Kidney (tissue), 13 donors: ENCODE measurements at regions not wholly inside any gene's neighbourhood (a gene's known extent, or its start where the extent isn't known, plus 50 kb on each side); places are given as distances from the start of the nearest gene placed in this dataset.

Experiments used
- DNase-seq, 5 donors: peaks; one replicate each; pipeline ENCODE4 v3.0.0-alpha.2; 2013 to 2020
- FAIRE-seq: peaks from 2 replicates; lab custom pipeline; 2012; peaks lifted over from hg19 to GRCh38; lab: Jason Lieb, UNC
- H3K27ac ChIP-seq, 2 donors: one replicate each; pipeline ENCODE4 v1.7.0; 2013; ENCODE audit warnings: low read depth in 2 of 2, low read length in 2 of 2, inconsistent platforms in 1 of 2
- H3K27me3 ChIP-seq: one replicate; pipeline ENCODE4 v1.7.1; 2013; ENCODE audit warnings: low read length, inconsistent platforms; ENCODE audit not compliant: control insufficient read depth, insufficient read depth
- H3K36me3 ChIP-seq, 3 donors: one replicate each; pipeline versions ENCODE4 v1.7.0 to v1.7.1; 2013; ENCODE audit warnings: low read length in 3 of 3, control low read depth in 1 of 3, inconsistent platforms in 1 of 3; ENCODE audit not compliant: insufficient read depth in 3 of 3, control insufficient read depth in 2 of 3
- H3K4me1 ChIP-seq, 3 donors: one replicate each; pipeline versions ENCODE4 v1.7.0 to v1.7.1; 2013; ENCODE audit warnings: low read length in 3 of 3, inconsistent platforms in 1 of 3, low read depth in 1 of 3; ENCODE audit not compliant: control insufficient read depth in 2 of 3, insufficient read depth in 2 of 3
- H3K4me3 ChIP-seq, 3 donors: one replicate each; pipeline versions ENCODE4 v1.7.0 to v1.8.1; 2013; ENCODE audit warnings: low read length in 3 of 3, control low read depth in 1 of 3, inconsistent platforms in 1 of 3
- H3K9ac ChIP-seq, 3 donors: one replicate each; pipeline versions ENCODE4 v1.7.0 to v1.7.1; 2013; ENCODE audit warnings: low read length in 3 of 3, control low read depth in 1 of 3, inconsistent platforms in 1 of 3
- H3K9me3 ChIP-seq, 3 donors: one replicate each; pipeline versions ENCODE4 v1.7.0 to v1.7.1; 2013; ENCODE audit warnings: low read length in 3 of 3, control low read depth in 1 of 3, inconsistent platforms in 1 of 3; ENCODE audit not compliant: control insufficient read depth in 2 of 3, insufficient read depth in 1 of 3
- CTCF ChIP-seq: IDR thresholded peaks from 3 replicates; pipeline ENCODE4 v1.5.1; 2012; ENCODE audit warnings: mild to moderate bottlenecking, moderate library complexity, borderline replicate concordance; ENCODE audit not compliant: insufficient read depth; ENCODE audit errors: extremely low read depth
- intact Hi-C: fragments of 100-400 bp; cut with DNase I; formaldehyde crosslinking; loops from one replicate; pipeline ENCODE4 v1.11.1; 2022
- donor health status: control.
- donor health status: control.
- donor health status: control.
- donor health status: control.
- donor health status: control.
- donor health status: DM: yes; HTN: yes; CAD: no.
- donor health status: Normal renal cell carcinoma (clear cell type).

- no peak for DNase-seq
- no peak for FAIRE-seq
These were observed 1468.1 kb downstream of the PCDH9 start for GRCh38 chr13:65762012-65762411.

GRCh38 chr13:65756071-65756671 lies 1474.0 kb downstream of the PCDH9 start:
- H3K4me1 ChIP-seq, result no peaks in the 10 kb centered on the region
- no peaks in the 10 kb centered on the region for H3K27me3 ChIP-seq
- peaks cover 0 to 6% (median 0%) of the 10 kb centered on the region in 3 donors for H3K9me3 ChIP-seq
- intact Hi-C loops, result no loop called here
- no peak for TF ChIP-seq CTCF
- no peak overlapping the region for H3K4me3 ChIP-seq
- DNase-seq (no peak), FAIRE-seq (no peak)
- no peak overlapping the region for H3K27ac ChIP-seq
- no peaks in the 10 kb centered on the region for H3K36me3 ChIP-seq
- no peak overlapping the region for H3K9ac ChIP-seq

More at GRCh38 chr13:65762012-65762411, 1468.1 kb downstream of the PCDH9 start:
- Histone ChIP-seq H3K36me3 (no peaks in the 10 kb centered on the region), H3K9ac (no peak overlapping the region), H3K9me3 (peaks cover 0 to 6% (median 0%) of the 10 kb centered on the region in 3 donors), H3K4me1 (no peaks in the 10 kb centered on the region), H3K4me3 (no peak overlapping the region), H3K27me3 (no peaks in the 10 kb centered on the region), H3K27ac (no peak overlapping the region)
- no peak for TF ChIP-seq CTCF
- intact Hi-C loops, result no loop called here

- DNase-seq (no peak), FAIRE-seq (no peak)
- Histone ChIP-seq H3K9me3 (no peaks in the 10 kb centered on the region), H3K36me3 (no peaks in the 10 kb centered on the region), H3K27ac (no peak overlapping the region), H3K9ac (no peak overlapping the region), H3K4me3 (no peak overlapping the region), H3K4me1 (no peaks in the 10 kb centered on the region), H3K27me3 (no peaks in the 10 kb centered on the region)
- no peak for TF ChIP-seq CTCF
- intact Hi-C loops, result no loop called here
These were observed 1481.9 kb downstream of the PCDH9 start for GRCh38 chr13:65748227-65748626.
